Vagina (tissue), 2 donors: ENCODE measurements at regions not wholly inside any gene's neighbourhood (a gene's known extent, or its start where the extent isn't known, plus 50 kb on each side); places are given as distances from the start of the nearest gene placed in this dataset.

ENCODE experiments used
- CTCF ChIP-seq, 3 experiments: fragments of 450-650 bp in 2 of 3; fragments of 200-600 bp in 1 of 3; sonication (generic) in 1 of 3; IDR thresholded peaks; one replicate each; pipeline ENCODE4 v1.5.1; 2017 to 2019; ENCODE audit warnings: antibody characterized with exemption in 3 of 3, mild to moderate bottlenecking in 2 of 3, moderate library complexity in 2 of 3
- POLR2A ChIP-seq, 2 donors: fragments of 450-650 bp; IDR thresholded peaks; one replicate each; pipeline ENCODE4 v1.6.1; 2017; ENCODE audit warnings: antibody characterized with exemption in 2 of 2, mild to moderate bottlenecking in 2 of 2, moderate library complexity in 2 of 2
- POLR2AphosphoS5 ChIP-seq, 2 donors: sonication (generic); formaldehyde crosslinking; IDR thresholded peaks; one replicate each; pipeline ENCODE4 v1.9.0; 2017; ENCODE audit warnings: antibody characterized with exemption in 2 of 2, mild to moderate bottlenecking in 2 of 2, low read depth in 1 of 2; ENCODE audit not compliant: insufficient read depth in 1 of 2

DNA sequence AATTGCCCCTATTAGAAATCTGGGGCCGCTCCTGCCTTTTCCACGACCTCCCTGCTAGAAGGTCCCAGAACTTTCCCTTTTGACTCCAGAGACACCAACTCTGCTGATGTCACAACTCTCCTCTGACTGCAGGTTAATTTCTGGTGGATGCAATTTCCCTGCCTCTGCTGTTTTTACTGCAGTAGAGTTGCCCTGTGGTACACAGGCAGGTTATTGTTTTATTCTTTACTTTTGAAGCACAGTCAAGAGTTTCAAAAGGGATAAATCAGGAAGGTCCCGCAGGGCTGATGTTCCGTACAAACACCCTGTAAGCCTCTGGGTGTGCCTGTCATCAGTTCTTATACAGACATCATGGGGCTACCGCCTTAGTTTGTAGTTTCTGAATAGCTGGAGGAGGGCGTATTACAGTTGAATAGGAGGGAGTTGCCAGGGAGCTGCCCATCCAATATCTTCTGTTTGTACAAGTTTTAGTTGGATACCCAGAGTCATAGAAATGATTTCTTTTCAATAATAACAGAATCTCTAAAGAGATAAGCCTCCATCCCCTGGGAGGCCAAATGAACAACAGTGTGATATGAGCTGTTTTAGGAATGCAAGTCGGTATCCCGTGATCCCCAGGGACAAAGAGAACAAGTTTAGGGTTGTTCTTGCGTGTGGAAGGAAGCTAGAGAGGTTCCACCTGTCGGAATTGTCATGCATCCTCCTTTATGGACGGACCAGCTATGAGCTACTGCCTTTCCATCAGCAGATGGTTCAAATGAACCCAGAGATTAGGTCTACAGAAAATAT lies 108.4 kb upstream of the COPS8 start:
- TF ChIP-seq CTCF (IDR thresholded peaks at IDR 0.05): no peak
- no peak for TF ChIP-seq POLR2A (IDR thresholded peaks at IDR 0.05)
- no peak for TF ChIP-seq POLR2AphosphoS5 (IDR thresholded peaks at IDR 0.05; ENCODE audit: insufficient read depth in 1 of 2, low read depth in 1 of 2)
